Erythroblast (primary cell): ENCODE measurements at regions not wholly inside any gene's neighbourhood (a gene's known extent, or its start where the extent isn't known, plus 50 kb on each side); places are given as distances from the start of the nearest gene placed in this dataset.

Experiments used
- DNase-seq, 2 experiments: peaks; one replicate each; lab custom pipeline; 2025; lab: John Stamatoyannopoulos, UW
- GATA1 ChIP-seq: IDR thresholded peaks from 2 replicates; pipeline ENCODE4 v1.6.1; 2011; ENCODE audit warnings: low read depth, mild to moderate bottlenecking, control low read depth, low read length, moderate library complexity
- POLR2A ChIP-seq: IDR thresholded peaks from 2 replicates; pipeline ENCODE4 v1.6.1; 2011; ENCODE audit warnings: mild to moderate bottlenecking, low read length

GRCh38 chr6:139871165-139871710, 496.8 kb upstream of the CITED2 start:
- TF ChIP-seq POLR2A (no peak), GATA1 (no peak)
- DNase-seq = no peak

GRCh38 chr6:139868576-139868975, 494.1 kb upstream of the CITED2 start:
- DNase-seq = no peak
- TF ChIP-seq GATA1 = no peak
- TF ChIP-seq POLR2A = no peak

- no peak for DNase-seq
- TF ChIP-seq POLR2A (no peak), GATA1 (no peak)
Observed at GRCh38 chr6:139863964-139864363, 489.5 kb upstream of the CITED2 start.

DNA sequence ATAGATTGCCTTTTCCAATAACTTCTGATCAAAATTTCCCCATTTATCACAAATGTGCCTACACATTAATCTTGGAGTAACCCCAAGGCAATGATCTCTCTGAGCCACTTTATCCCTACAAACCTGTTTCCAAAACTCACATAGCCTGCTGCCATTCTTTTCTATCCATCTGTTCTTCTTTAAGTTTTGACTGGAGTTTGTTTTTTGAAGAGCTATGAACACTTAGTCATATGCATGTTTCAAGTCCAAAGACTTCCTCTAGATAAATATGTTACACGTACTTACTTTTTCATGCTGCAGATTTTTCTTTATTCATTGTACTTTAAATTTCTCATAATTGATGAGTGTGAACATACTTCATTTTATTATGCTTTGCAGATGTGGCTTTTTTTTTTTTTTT, 488.9 kb upstream of the CITED2 start:
- TF ChIP-seq POLR2A (no peak), GATA1 (no peak)
- DNase-seq = no peak

GRCh38 chr6:139862311-139862710, 487.9 kb upstream of the CITED2 start:
- DNase-seq = no peak
- TF ChIP-seq GATA1 = no peak
- TF ChIP-seq POLR2A = no peak

DNA sequence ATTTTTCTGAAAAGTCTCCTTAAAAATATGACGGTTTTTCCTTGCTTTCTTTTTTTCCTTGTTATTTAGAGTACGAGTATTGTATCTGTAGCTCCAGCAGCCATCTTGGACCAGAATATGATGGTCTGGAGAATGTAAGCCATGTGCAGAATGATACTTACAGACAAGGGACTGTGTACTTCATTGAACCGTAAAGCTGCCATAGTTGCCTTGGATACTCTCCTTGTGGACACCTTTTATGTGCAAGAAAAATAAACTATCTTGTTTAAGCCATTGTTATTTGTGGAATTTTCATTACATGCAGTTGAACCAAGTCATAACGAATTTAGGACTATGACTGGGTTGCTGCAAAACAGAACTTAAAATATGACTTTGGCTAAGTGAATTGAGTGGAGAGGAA, 485.8 kb upstream of the CITED2 start:
- DNase-seq = no peak
- TF ChIP-seq POLR2A (no peak), GATA1 (no peak)

- TF ChIP-seq POLR2A = no peak
- no peak for TF ChIP-seq GATA1
- no peak for DNase-seq
Observed at GRCh38 chr6:139858429-139858828, 484.0 kb upstream of the CITED2 start.

DNA sequence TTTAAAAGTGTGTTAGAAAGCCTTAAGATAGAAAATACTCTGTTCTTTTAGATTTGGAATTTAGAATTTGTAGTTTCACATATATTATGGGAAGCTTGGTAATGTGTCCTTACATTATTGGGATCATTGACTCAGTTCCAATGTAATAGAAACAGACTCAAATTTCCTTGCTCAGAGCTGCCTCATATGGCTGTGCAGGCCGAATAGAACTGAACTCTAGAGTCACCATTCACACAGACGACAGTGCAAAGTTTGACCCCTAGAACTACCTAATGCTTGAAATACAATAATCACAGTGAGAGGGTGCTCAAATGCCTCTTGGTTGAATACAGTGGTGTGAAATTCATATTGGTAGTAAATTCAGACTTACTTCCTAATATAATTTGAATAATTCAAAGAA, 482.7 kb upstream of the CITED2 start:
- DNase-seq = no peak
- TF ChIP-seq POLR2A (no peak), GATA1 (no peak)

GRCh38 chr6:139856562-139856961, 482.1 kb upstream of the CITED2 start:
- no peak for TF ChIP-seq GATA1
- TF ChIP-seq POLR2A = no peak
- no peak for DNase-seq

DNA sequence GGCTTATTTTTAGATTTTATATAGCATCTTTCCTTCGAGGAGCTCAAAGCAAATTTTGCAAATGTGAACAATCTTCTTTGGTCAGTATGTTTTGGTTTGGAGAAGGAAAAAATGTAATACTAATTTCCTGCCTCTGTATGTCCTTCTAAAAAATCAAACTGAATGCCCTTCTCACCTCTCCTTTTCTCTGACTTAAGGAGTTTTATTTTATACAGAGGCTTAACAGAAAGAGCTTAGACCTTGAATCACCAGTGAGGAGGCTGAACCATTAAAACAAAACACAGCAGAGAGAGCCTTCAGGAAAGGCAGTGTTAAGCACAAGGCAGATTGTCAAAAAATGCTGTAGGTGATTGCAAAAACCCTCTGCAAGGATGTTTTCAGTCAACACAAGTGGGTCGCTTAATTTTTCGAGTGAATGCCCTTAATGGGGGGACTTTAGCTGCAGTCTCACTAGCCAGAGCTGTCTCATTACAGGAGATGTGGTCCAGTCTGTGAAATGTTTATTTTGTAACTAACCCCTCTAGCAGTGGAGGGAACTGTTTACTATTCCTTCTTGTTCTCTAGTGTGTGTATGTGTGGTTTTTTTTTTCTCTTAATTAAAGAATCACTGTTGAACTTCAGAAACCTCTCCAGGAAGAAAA, 481.3 kb upstream of the CITED2 start:
- no peak for TF ChIP-seq POLR2A
- no peak for TF ChIP-seq GATA1
- no peak for DNase-seq

DNA sequence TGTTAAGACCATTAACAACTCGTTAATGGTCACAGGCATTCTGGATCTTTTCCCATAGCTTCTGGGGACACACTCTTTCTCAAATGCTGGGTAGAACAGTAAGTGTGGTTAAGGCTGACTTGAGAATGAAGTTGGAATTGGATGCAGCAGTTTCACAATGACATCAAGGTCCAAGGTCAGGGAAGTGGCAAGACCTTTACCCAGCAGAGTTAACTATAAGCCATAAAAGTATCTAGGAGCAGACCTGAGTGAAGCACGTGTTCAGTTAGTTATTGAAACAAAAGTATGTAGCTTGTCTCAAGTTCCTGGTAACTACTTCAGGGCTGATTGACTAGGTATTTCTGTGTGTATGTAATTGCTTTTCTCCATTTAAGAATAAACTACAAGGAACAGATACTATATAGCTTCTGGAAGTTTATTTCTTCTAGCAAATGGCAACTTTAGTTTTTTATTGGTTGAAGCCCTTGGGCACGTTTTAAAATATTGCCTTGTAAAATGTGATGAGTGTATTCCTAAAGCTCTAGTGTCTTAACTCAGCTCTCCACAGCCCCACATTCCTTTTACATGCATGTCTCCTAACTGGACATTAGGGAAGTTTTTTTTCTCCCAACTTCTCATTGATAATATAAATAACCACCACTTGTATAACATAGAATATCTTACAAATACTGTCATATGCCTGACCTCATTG, 479.0 kb upstream of the CITED2 start:
- TF ChIP-seq POLR2A = no peak
- no peak for TF ChIP-seq GATA1
- no peak for DNase-seq

GRCh38 chr6:139852488-139853140, 478.2 kb upstream of the CITED2 start:
- no peak for DNase-seq
- TF ChIP-seq GATA1 (no peak), POLR2A (no peak)

DNA sequence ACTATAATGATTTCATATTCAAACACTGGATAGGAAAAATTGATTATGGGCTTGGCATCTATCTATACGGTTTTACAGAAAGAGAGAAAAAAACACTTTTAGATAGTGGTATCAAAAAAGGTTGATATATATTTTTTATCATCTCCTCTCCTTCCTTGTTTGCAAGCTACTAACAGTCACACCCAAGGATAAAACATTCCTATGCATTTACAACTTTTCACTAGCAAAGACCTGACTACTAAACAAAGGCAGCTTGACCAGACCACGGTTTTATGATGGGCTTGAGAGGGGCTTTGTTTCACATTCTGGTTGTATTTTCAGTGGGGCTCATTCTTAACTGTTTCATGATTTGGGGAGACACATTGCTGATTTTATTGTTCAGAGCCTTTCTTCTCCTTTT, 477.6 kb upstream of the CITED2 start:
- TF ChIP-seq GATA1 (no peak), POLR2A (no peak)
- no peak for DNase-seq

DNA sequence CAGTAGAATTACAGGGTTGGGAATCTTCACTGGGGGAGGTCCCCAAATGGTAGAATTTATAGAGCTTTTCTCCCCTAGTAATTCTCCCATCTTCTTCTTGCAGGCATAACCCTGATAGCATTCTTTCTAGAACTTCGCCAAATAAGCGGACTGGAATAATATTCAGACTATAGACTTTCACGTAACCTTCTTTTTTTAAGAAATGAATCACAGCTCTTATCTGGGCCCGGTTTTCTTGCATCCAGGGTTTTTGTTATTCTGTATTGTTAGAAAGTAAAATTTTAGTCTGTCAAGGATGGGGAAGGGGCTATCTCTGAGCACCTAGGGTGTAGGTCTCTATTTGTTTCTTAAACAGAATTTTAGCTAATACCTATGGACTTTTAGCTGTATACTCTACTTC, 476.8 kb upstream of the CITED2 start:
- TF ChIP-seq GATA1 (no peak), POLR2A (no peak)

GRCh38 chr6:139850512-139850911, 476.1 kb upstream of the CITED2 start:
- TF ChIP-seq POLR2A = no peak
- no peak for TF ChIP-seq GATA1

More for the DNA sequence above, 476.8 kb upstream of the CITED2 start:
- DNase-seq = no peak

More at GRCh38 chr6:139850512-139850911, 476.1 kb upstream of the CITED2 start:
- no peak for DNase-seq
